Activated T-helper 17 cell treated with anti-CD3 and anti-CD28 coated beads, Interleukin-2, amount 50 U/mL, for 72 hours (primary cell): ENCODE measurements at regions not wholly inside any gene's neighbourhood (a gene's known extent, or its start where the extent isn't known, plus 50 kb on each side); places are given as distances from the start of the nearest gene placed in this dataset.
"Not testable (repeated sequence)": the region's sequence is repeated elsewhere in the genome, so short reads cannot be mapped to it uniquely, and the experiment has no call there.

Source experiments
- ATAC-seq: fragments of 150-1000 bp; cut with Tn5 transposase; replicated peaks from 2 replicates; pipeline ENCODE4 v1.10.0; 2021; ENCODE audit warnings: mild to moderate bottlenecking, moderate library complexity
- H3K27ac Mint-ChIP-seq: one replicate; pipeline ENCODE4 v1.8.0; 2022; ENCODE audit warnings: mixed read lengths
- H3K27me3 Mint-ChIP-seq: one replicate; pipeline ENCODE4 v1.8.0; 2022; ENCODE audit warnings: mixed read lengths
- H3K36me3 Mint-ChIP-seq: one replicate; pipeline ENCODE4 v1.8.0; 2022; ENCODE audit warnings: low read depth, mild to moderate bottlenecking, mixed read lengths
- H3K4me1 Mint-ChIP-seq: one replicate; pipeline ENCODE4 v1.8.0; 2022; ENCODE audit warnings: mixed read lengths
- H3K4me3 Mint-ChIP-seq: one replicate; pipeline ENCODE4 v1.8.0; 2022; ENCODE audit warnings: mild to moderate bottlenecking, mixed read lengths
- H3K9me3 Mint-ChIP-seq: one replicate; pipeline ENCODE4 v1.8.0; 2022; ENCODE audit warnings: mixed read lengths

DNA sequence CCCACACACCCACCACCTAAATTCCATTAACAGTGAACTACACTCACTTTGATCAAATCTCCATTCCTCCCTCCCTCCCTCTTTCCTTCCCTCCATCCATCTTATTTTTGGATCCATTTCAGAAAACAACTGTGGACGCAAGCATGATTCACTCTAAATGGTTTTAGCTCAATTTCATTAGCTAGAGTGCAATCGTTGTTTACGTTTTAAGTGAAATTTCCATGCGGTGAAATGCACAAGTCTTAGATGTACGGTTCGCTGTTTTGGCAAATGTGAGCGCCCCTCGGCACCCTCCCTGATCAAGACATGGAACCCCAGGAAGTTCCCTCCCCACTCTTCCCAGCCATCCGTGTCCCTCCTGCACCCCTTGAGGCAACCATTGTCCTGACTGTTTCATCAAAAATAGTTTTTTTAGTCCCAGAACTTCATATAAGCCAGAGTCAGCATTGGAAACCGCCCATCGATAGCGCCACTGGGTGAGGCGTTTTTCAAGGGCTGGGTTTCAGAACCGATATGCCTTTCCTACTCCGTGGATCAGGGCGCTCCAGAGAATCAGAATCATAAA, 215.1 kb downstream of the BANP start:
- not testable (repeated sequence) for ATAC-seq, H3K9me3 Mint-ChIP-seq, H3K4me1 Mint-ChIP-seq, H3K36me3 Mint-ChIP-seq, H3K27ac Mint-ChIP-seq, H3K4me3 Mint-ChIP-seq
- H3K27me3 Mint-ChIP-seq: peaks cover 24% of the 10 kb centered on the region

DNA sequence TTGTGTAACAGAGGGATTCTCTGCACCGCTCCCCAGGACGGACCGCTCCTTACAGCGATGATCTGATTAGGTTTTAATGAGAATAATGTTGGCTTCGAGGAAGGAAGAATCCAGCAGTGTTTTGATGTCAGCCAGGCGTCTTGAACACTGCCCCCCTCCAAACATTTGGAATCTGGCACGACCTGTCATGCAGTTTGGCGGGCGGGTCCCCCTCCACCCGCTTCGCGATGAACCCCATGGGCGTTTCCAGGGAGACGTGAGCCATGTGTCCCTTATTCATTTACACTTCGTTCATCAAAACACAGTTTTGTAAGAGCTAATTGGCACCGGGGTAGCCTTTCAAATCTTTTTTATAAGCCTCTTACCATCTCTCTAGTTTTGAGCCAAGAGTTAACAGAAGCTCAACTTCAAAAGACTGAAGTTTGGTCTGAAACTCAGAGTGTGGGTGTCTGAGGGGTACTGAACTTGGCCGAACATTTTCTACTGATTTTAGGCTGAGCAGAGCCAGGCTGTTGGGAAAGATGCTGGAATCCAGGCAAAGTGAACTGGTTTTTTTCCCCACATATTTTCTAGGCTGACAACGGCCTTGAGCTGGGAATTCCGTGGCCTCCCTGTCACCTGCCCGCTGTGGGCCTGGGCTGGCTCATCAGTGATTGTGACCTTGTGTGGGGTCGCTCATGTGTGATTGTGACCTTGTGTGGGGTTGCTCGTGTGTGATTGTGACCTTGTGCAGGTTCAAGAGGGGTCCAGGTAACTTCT, 214.8 kb upstream of the ZNF469 start:
- H3K27me3 Mint-ChIP-seq: peaks cover 32% of the 10 kb centered on the region
- H3K36me3 Mint-ChIP-seq, H3K4me3 Mint-ChIP-seq, H3K27ac Mint-ChIP-seq, ATAC-seq, H3K4me1 Mint-ChIP-seq, H3K9me3 Mint-ChIP-seq: not testable (repeated sequence)

DNA sequence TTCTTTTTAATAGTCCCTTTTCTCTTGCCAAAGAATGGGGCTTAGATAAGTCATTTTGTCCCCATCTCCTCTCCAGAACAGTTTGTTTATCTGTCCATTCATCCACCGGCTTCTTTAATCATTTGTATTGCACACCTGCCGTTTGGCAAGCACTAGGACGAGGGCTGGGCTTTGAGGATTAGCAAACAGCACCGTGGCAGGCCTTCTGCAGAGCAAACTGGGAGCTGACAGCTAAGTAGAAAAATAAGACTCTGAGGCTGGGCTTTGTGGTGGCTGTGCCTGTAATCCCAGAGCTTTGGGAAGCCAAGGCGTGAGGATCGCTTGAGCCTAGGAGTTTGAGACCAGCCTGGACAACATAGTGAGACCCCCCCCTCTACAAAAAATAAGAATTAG, 214.2 kb upstream of the ZNF469 start:
- ATAC-seq, H3K9me3 Mint-ChIP-seq, H3K27ac Mint-ChIP-seq, H3K4me1 Mint-ChIP-seq, H3K36me3 Mint-ChIP-seq, H3K4me3 Mint-ChIP-seq: not testable (repeated sequence)
- peaks cover 27% of the 10 kb centered on the region for H3K27me3 Mint-ChIP-seq

DNA sequence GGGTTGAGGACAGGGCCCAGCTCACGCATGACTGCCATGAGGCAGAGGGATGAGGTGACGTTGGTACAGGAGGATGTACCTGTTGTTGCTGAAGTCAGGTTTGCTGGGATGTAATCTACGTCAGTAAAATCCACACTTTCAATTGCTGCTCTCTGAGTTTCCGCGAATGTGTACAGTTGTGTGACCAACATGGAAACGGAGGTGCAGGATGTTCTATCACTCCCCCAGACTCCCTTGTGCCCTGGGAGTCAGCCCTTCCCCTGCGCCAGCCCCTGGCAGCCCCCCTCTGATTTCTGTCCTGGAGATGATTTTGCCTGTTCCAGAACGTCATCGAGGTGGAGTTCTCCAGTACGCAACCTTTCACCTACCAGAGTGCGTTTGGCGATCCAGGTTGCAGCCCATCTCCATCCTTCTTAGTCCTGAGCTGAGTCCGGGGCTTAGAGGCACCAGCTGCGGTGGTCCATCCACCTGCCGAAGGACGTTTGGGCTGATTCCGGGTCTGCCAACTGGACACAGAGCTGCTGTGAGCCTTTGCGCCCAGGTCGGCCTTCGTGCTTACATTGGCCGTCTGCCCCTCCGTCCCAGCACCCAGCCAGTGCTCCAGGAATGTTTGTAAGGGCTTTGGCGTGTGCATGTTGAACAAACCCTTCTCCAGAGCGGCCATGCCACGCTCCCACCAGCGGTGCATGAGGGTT, 213.5 kb upstream of the ZNF469 start:
- not testable (repeated sequence) for H3K4me3 Mint-ChIP-seq, H3K9me3 Mint-ChIP-seq, H3K36me3 Mint-ChIP-seq, ATAC-seq, H3K27ac Mint-ChIP-seq, H3K4me1 Mint-ChIP-seq
- peaks cover 22% of the 10 kb centered on the region for H3K27me3 Mint-ChIP-seq

DNA sequence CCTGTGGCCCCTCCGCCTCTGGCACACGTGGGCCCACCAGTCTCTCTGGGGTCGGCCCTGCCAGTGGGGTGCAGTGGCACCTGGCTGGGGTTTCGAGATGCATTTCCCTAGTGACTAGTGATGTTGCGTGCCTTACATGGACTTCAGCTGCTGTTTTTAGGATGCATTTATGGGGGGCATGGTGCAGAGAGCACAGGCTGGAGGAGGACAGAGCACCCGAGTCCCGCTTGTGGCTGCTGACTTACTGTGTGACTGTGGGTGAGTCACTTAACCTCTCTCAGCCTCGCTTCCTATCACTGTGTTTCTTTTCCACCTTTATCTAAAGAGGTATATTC, 213.0 kb upstream of the ZNF469 start:
- not testable (repeated sequence) for H3K36me3 Mint-ChIP-seq, H3K4me3 Mint-ChIP-seq, H3K4me1 Mint-ChIP-seq, H3K27ac Mint-ChIP-seq, H3K9me3 Mint-ChIP-seq, ATAC-seq
- peaks cover 21% of the 10 kb centered on the region for H3K27me3 Mint-ChIP-seq

DNA sequence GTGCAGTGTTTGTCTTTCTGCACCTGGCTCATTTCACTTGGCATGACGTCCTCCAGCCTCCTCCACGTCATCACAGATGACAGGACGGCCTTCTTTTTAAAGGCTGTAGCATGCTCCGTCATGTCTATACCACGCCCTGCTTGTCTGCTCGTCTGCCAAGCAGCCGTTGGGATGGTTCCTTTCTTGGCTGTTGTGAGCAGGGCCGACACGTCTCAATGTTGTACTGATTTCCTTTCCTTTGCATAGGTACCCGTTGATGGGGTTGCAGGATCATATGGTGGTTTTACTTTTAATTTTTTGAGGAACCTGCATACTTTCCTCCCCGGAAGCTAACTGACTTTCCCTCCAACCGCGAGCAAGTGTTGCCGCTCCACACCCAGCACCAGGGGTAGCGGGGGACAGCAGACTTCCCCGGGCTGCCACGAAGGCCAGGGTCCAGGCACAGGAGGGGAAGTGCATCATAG, 212.2 kb upstream of the ZNF469 start:
- Mint-ChIP-seq H3K27ac (no peak overlapping the region), H3K27me3 (peaks cover 21% of the 10 kb centered on the region), H3K4me3 (no peak overlapping the region), H3K36me3 (no peaks in the 10 kb centered on the region), H3K4me1 (no peaks in the 10 kb centered on the region), H3K9me3 (peaks cover 4% of the 10 kb centered on the region)
- ATAC-seq: no peak

DNA sequence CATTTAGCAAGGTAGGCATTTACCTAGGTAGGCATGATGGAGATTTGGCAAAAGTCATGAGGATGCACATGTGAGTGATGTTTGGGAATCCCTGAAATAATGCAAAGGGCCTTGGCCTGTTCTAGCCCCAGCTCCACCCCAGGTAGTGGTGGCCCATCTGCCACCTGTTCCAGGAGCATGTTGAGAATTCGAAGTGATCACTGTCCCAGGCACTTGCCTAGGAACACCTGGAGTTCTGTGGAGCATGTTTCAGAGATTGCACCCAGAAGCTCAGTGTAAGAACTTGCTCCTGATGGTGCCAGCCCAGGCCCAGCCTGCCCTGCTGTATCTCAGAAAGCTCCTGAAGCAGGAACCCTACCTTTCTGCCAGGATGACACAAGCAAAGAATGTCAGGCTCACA, 211.6 kb upstream of the ZNF469 start:
- H3K4me1 Mint-ChIP-seq, H3K36me3 Mint-ChIP-seq, ATAC-seq, H3K9me3 Mint-ChIP-seq, H3K4me3 Mint-ChIP-seq, H3K27ac Mint-ChIP-seq: not testable (repeated sequence)
- peaks cover 21% of the 10 kb centered on the region for H3K27me3 Mint-ChIP-seq

DNA sequence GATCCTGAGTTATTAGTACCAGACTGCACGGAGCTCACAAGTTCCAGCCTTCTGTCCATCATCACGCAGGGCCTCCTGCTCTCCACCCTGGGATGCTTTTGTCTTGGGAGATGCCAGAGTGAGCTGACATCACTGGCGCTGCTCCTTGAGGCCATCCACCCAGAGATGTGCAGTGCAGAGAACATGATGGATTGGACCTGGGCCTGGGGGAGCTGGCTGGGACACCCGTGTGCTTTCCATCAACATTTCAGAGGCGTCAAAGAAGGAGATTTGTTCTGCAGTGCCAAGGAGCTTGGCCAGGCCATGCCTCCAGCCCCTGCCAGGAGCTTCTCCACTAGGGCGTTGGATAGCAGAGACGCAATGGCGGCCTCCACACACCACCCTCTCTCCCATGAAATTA, 206.6 kb upstream of the ZNF469 start:
- not testable (repeated sequence) for H3K36me3 Mint-ChIP-seq, H3K4me1 Mint-ChIP-seq, ATAC-seq, H3K4me3 Mint-ChIP-seq, H3K9me3 Mint-ChIP-seq, H3K27me3 Mint-ChIP-seq, H3K27ac Mint-ChIP-seq

DNA sequence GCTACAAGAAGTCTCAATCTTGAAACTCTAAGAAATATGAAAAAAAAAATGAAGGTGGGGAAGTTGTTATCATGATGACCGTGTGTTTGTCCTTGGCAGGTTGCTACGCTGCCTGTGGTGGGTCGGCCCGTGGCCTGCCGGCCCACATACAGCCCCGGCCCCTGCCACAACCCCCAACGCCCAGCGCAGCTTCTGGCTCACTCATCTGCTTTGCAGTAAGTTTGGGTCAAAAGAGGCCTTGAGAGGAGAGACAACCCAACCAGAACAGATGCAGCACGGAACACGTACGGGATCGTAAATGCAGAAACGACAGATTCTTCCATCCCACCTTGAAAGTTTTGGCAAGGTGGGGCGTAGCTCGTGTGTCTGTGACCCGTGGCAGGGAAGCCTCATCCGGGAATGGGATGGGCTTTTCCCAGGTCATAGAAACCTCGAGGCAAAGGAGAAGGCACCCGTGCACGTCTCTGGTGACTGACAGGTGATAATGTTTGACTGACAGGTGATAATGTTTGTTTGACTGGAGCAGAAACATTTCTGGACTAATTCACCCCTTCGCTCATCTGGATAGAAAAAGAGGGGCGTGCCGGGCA, 206.1 kb upstream of the ZNF469 start:
- not testable (repeated sequence) for H3K4me3 Mint-ChIP-seq, H3K4me1 Mint-ChIP-seq, ATAC-seq, H3K27ac Mint-ChIP-seq, H3K36me3 Mint-ChIP-seq, H3K27me3 Mint-ChIP-seq, H3K9me3 Mint-ChIP-seq

DNA sequence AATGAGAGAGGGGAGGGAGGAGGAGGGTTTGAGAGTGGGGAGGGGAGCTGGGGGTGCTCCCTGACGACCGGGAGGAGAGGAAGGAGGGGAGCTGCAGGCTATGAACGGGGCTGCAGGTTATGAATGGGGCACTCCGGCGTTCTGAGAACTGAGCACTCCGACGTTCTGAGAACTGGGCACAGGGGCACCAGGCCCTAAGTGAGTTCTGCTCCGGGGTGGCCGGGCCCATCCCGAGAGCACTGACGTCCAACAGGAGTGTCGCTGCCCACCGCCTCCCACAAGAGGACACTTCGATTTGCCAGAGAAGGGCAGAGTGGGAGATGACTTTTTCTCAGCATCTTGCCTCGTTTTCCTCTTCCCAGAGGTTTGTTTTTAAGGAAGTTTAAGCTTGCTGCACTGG, 204.5 kb upstream of the ZNF469 start:
- H3K27ac Mint-ChIP-seq, H3K4me3 Mint-ChIP-seq, ATAC-seq, H3K36me3 Mint-ChIP-seq, H3K4me1 Mint-ChIP-seq, H3K27me3 Mint-ChIP-seq, H3K9me3 Mint-ChIP-seq: not testable (repeated sequence)

DNA sequence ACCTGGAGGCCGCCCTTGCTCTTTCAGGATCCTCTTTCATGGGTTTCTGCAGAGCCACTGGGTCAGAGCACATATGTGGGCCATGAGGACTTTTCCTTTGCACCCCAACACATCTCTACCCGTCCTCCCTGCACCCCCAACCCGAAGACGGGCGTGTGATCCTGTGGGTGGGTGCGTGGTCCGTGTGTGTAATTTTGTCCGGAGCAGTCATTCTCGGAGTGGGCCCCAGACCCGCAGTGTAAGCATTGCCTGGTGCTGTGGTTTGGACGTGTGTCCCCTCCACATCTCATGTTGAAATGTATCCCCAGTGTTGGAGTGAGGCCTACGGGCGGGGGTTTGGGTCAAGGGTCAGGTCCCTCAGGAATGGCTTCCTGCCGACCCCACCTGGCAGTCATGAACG, 203.9 kb upstream of the ZNF469 start:
- ATAC-seq, H3K4me1 Mint-ChIP-seq, H3K9me3 Mint-ChIP-seq, H3K36me3 Mint-ChIP-seq, H3K27ac Mint-ChIP-seq, H3K4me3 Mint-ChIP-seq, H3K27me3 Mint-ChIP-seq: not testable (repeated sequence)

DNA sequence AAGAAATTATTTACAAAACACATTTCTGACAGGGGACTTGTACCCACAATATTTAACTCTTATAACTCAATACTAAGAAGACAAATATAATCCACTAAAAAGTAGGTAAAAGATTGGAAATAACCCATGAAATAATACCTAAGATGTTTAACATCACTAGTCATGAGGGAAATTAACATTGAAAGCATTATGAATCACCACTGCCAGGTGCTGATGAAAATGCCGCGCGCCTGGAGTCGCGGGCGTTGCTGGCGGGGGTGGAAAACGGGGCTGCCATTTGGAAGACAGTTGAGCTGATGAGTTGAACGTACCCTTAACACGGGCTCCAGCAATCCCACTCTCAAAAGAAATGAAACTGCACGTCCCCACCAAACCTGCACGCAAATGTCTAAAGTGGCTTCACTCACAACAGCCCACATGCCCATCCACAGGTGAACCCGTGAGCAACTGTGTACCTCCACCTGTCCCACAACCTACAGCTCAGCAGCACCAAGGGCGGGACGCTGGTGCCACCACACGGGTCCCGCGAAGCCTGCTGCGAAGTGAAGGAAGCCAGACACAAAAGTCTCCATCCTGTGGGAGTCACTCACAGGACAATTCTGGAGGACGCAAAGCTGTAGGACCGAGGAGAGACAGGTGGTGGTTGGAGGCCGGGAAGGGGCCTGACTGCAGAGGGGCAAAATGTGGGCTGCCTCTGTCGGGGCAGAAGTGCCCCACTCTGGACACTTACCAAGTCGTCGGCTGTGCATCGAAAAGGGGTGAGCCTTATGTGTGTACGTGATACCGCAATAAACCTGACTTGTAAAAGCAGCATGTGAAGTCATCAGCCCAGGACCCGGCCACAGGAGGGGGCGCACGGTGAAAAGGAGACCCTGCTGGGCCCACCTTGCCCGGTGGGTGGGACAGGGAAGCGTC, 199.5 kb upstream of the ZNF469 start:
- H3K4me3 Mint-ChIP-seq, H3K27me3 Mint-ChIP-seq, H3K4me1 Mint-ChIP-seq, H3K27ac Mint-ChIP-seq, ATAC-seq, H3K9me3 Mint-ChIP-seq, H3K36me3 Mint-ChIP-seq: not testable (repeated sequence)

DNA sequence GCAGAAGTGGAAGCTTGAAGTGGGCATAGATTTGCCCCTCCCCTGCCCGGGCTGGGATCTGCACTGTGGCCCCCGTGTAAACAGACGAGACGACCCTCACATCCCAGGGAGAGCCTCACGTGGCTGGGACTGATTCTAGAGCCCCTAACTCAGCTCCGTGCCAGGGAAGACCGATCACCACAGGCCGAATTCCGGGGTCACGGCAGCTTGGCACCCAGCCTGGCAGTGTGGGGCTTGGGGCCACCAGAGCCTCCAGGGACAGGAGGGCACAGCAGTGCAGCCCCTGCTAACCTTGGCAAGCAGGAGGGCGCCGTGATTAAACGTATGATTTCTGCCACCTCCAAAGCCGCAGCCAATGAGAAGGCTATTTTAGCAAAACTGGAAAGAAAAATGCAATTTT, 198.7 kb upstream of the ZNF469 start:
- H3K27ac Mint-ChIP-seq, H3K4me1 Mint-ChIP-seq, H3K9me3 Mint-ChIP-seq, H3K36me3 Mint-ChIP-seq, H3K4me3 Mint-ChIP-seq, H3K27me3 Mint-ChIP-seq, ATAC-seq: not testable (repeated sequence)

DNA sequence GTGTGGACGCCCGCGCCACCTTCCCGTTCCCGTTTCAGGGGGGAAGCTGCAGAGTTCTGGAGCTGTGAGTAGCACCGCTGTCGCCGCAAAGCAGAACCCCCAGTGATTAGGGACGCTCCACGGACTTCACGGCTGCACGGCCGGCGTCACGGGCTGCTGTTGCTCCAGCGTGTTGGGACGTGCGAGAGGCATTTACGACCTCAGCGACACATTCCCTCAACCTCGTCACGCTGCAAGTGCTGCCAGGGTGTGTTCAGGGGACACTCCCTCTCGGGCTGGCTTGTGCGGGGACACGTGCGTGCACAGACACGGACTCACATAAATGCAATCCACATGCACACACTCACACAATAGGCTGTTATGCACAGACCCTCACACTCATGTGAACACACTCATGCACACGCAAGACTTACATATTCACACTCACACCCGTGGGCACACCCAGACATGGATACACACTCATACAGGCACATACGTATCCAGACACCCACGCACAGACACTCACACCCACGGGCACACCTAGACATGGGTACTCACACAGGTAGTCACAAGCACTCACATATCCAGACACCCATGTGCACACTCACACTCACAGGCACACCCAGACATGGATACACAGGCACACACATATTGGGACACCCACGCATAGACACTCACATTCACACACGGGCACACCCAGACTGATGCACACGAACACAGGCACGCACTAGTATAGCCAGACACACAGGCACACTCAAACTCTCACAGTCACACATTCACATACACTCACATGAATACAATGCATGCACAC, 198.0 kb upstream of the ZNF469 start:
- ATAC-seq, H3K36me3 Mint-ChIP-seq, H3K27ac Mint-ChIP-seq, H3K4me3 Mint-ChIP-seq, H3K27me3 Mint-ChIP-seq, H3K4me1 Mint-ChIP-seq, H3K9me3 Mint-ChIP-seq: not testable (repeated sequence)
